ENCODE measurements at regions not wholly inside any gene's neighbourhood (a gene's known extent, or its start where the extent isn't known, plus 50 kb on each side); places are given as distances from the start of the nearest gene placed in this dataset. TPM values are rescaled to one million over a fixed set of nuclear protein-coding genes. Genes with fewer than 3 reads are reported as not detected.

Small RNA genes in the stretch of these regions (small RNA-seq; reads per million reads assigned to genes)
- gene RNU6-867P (ENCODE audit: insufficient read depth): not detected
